ENCODE measurements at regions not wholly inside any gene's neighbourhood (a gene's known extent, or its start where the extent isn't known, plus 50 kb on each side); places are given as distances from the start of the nearest gene placed in this dataset.

DNA sequence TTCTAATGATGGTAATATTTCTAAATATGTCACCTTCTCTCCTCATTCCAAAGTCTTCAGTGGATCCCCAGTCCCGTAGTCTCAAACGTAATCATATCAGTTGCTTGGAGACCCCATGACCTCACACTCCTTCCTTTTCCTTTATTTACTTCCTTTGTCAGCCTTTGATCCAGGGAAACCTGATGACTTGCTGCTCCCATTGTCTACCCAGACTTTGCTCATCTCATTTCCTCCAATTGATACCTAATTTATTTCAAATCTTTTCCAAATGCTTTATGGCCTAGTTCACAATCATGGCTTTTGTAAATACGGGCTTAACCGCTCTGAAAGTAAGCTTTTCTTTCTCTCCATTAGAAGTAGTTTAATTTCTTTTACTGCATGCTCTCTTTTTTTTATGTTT lies 402.4 kb upstream of the CYRIA start:
- TF ChIP-seq, protein P1, sequence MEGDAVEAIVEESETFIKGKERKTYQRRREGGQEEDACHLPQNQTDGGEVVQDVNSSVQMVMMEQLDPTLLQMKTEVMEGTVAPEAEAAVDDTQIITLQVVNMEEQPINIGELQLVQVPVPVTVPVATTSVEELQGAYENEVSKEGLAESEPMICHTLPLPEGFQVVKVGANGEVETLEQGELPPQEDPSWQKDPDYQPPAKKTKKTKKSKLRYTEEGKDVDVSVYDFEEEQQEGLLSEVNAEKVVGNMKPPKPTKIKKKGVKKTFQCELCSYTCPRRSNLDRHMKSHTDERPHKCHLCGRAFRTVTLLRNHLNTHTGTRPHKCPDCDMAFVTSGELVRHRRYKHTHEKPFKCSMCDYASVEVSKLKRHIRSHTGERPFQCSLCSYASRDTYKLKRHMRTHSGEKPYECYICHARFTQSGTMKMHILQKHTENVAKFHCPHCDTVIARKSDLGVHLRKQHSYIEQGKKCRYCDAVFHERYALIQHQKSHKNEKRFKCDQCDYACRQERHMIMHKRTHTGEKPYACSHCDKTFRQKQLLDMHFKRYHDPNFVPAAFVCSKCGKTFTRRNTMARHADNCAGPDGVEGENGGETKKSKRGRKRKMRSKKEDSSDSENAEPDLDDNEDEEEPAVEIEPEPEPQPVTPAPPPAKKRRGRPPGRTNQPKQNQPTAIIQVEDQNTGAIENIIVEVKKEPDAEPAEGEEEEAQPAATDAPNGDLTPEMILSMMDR (conservative IDR thresholded peaks at IDR 0.05; ENCODE audit: control insufficient read depth, insufficient read depth, low read depth, low read length): no peak
- DNase-seq (ENCODE audit: low read depth): no peak
- H3K4me3 ChIP-seq (ENCODE audit: control insufficient read depth, low read depth, low read length): no peak overlapping the region

DNA sequence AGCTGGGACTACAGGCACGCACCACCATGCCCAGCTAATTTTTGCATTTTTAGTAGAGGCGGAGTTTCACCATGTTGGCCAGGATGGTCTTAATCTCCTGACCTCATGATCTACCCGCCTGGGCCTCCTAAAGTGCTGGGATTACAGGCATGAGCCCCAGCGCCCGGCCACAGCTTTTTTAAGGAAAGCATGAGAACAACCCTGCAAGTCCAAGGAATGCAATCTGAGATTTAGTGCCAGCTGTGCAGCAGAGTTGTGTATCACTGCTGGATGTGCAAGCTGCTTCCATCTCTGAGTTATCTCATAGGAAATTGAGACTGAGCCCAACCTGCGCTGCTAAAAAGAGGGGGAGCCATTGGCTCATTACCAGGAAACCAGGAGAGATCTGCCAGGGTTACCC lies 399.9 kb upstream of the CYRIA start:
- TF ChIP-seq, protein P1 (conservative IDR thresholded peaks at IDR 0.05; ENCODE audit: control insufficient read depth, insufficient read depth, low read depth, low read length): no peak
- H3K4me3 ChIP-seq (ENCODE audit: control insufficient read depth, low read depth, low read length): no peak overlapping the region
- no peak for DNase-seq (ENCODE audit: low read depth)

DNA sequence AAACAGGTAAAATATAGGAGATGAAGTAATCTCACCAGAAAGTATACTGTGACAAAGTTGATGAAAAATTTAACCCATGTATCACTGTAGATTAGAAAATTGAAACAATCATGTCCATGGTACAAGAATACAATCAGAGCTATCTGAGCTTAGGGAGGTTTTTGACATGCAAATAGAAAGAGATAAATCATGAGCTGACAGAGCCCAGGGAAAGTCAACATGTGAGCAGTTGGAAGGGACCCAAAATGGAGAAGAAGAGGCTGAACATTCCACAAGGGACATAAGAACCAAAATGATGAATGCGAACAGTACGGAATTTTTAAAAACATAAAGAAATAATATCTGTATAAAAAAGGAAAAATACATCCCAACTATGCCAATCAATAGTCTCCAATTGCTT lies 395.4 kb upstream of the CYRIA start:
- TF ChIP-seq, protein P1 (conservative IDR thresholded peaks at IDR 0.05; ENCODE audit: control insufficient read depth, insufficient read depth, low read depth, low read length): no peak
- no peak for DNase-seq (ENCODE audit: low read depth)
- H3K4me3 ChIP-seq (ENCODE audit: control insufficient read depth, low read depth, low read length): no peak overlapping the region

DNA sequence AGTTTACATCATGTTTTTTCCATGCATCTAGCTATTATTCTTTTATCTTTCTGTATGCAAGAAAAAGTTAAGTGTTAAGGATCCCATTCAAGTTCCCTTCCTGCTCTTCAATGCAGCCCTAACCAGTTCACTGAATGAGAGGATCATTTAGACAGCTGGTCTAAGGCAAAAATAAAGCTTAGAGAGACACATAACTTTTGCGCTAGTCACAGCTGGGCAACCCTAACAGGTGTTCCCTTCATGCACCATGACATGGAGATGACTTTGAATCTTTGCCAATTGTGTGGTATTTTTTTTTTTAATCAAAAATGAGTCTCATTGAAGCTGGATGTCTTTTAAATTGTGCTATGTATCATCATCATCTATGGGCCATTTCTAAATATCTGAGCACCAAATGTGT lies 393.8 kb upstream of the CYRIA start:
- no peak for DNase-seq (ENCODE audit: low read depth)
- TF ChIP-seq, protein P1 (conservative IDR thresholded peaks at IDR 0.05; ENCODE audit: control insufficient read depth, insufficient read depth, low read depth, low read length): no peak

DNA sequence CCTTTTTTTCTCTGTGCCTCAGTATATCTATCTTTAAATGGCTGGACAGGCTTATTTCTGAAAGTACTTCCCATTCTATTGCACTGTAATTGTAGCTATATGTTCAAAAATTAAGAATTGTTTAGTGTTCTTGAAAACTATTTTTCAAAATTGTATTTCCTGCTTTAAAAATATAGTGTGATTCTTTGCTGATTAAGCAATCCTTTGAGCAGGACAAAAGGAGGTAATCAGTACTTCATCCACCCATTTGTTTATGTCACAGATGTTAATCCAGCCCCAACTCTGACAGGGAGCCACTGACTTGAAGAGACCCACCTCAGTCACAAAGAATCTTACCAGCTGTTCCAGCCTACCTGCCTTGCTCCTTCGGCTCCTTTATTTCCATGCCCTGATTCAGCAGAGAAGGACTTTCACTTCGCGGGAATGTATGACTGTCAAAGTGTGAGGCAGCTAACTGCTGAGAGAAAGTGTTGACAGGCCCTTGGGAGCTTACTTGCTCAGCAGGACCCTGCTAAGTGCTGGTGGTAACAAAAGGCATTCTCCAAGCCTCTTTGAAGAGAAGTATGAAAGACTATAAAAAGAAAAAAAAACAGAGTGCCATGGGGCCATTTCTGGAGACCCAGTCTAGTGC lies 393.3 kb upstream of the CYRIA start:
- TF ChIP-seq, protein P1 (conservative IDR thresholded peaks at IDR 0.05; ENCODE audit: control insufficient read depth, insufficient read depth, low read depth, low read length): no peak
- no peak overlapping the region for H3K4me3 ChIP-seq (ENCODE audit: control insufficient read depth, low read depth, low read length)
- DNase-seq (ENCODE audit: low read depth): no peak

More for the DNA sequence above, 393.8 kb upstream of the CYRIA start:
- H3K4me3 ChIP-seq (ENCODE audit: control insufficient read depth, low read depth, low read length): no peak overlapping the region

DNA sequence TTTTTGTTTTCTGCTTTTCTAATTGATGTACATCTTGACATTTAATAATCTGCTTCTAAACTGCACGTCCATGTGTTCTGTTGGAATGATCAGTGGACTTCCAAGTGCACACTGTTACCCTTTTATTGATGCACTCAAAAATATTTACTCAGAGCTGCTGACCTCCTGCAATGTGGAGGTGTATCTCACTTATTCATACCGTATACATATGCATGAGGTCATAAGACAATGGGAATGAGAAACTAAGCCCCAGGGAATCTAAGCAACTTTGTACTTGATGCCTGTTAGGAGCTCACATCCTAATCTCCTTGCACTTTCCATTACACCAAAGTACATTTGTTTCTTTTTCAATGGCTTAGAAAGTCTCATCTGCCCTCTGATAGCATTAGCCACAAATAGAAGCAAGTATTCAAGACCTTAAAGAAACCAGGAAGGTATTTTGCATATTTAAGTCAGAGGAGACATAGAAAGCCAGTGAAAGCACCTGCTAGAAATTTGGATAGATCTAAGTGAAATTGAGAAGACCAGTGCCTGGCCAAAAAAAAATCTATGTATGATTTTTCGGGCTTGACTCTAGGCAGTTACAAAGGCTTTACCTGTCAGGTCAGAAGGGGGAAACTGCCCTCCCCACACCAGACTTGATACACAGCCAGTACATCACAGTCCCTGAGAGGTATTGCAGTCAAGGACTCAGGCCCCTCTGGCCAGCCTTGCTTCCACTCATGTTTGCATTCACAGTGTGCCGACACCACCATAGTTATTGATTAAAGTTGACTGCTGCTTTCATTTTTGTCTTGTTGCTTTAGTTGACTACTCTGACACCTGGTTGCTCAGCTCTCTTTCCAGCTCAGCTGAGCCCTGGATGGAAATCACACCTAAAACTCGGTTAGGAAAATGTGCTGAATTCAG lies 391.7 kb upstream of the CYRIA start:
- TF ChIP-seq, protein P1 (conservative IDR thresholded peaks at IDR 0.05; ENCODE audit: control insufficient read depth, insufficient read depth, low read depth, low read length): no peak
- no peak for DNase-seq (ENCODE audit: low read depth)
- H3K4me3 ChIP-seq (ENCODE audit: control insufficient read depth, low read depth, low read length): no peak overlapping the region
